GM21423 (cell line): ENCODE measurements at regions not wholly inside any gene's neighbourhood (a gene's known extent, or its start where the extent isn't known, plus 50 kb on each side); places are given as distances from the start of the nearest gene placed in this dataset.
"Not testable (repeated sequence)": the region's sequence is repeated elsewhere in the genome, so short reads cannot be mapped to it uniquely, and the experiment has no call there.

Experiments
- ATAC-seq: cut with Tn5 transposase; IDR thresholded peaks from one replicate; pipeline ENCODE4 v1.9.1; 2021; ENCODE audit warnings: mild to moderate bottlenecking, moderate library complexity; ENCODE audit not compliant: unreplicated experiment

DNA sequence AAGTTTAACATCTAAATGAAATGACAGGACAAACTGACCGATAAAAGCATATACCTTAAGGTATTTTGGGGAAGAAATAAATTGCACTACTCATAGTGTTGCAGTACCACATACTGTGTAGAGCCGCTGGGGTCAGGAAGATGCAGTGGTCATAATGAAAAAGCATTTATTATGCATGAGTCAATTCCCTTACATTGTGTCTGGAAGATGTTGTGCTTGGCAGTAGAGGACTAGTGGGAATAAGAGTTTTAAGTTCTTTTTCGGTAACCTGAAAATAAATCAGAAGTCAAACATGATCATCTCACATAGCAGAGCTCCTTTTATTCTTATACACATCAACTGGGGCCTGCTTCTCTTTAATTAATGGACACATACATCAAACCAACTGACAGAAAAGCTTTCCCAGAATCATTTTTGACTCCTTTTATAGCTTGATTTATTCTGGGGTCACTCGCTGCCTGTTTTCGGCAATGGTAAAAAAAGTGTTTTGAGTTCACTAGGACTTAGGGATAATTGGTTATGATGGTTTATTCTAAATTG lies 262.5 kb upstream of the CHD1 start:
- no peak for ATAC-seq

DNA sequence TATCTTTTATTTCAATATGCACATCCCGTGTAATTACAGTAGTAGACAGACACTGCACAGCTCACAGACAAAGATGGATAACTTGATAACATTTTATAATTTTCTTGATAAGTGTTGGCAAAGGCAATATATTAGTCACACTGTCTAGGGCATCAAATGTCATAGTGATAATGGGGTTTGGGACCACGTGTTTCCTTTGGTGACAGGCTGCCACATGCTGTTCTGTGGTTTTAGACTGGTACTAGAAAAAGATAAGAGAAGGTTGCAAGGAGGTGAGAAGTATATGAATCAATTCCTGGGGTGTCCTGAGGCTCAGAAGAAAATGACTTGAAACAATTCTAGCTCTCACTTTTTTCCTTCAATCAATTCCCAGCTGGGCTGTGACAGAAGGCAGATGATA lies 258.8 kb upstream of the CHD1 start:
- no peak for ATAC-seq

DNA sequence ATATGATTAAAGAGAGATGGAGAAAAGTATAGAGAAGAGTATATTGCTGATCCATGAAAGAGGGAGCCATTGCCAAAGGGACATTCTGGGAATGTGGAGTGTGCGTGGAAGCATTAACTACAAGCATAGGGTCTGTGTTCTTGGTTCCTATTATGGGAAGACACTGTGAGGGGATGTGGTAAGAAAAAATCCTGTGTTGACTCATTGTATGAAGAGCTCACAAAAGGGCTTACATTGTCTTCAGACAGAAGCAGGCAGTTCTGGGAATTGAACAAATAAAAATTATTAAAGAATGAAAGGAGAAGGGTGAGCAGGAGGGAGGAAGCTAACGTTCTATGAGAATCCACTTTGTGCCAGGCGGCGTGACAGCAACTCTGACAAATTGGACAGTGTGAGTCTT lies 250.4 kb upstream of the CHD1 start:
- no peak for ATAC-seq

DNA sequence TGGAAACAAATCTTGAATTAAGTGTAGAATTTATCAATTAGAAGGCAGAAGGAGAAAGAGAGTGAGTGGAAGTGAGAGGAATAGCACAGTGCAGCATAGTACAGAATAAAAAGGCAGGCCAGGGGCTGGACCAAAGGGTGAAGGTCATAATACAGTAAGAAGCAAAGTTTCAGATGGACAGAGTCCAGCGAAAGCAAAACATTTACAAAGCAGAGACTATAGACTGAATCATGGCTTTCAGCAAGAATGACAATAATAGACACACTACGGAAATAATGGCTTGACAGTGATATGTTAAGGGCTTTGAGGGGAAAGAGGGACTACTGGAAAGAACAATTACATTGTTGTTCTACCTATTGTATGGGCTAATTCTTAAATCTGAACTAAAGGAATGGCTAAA lies 249.0 kb upstream of the CHD1 start:
- no peak for ATAC-seq

DNA sequence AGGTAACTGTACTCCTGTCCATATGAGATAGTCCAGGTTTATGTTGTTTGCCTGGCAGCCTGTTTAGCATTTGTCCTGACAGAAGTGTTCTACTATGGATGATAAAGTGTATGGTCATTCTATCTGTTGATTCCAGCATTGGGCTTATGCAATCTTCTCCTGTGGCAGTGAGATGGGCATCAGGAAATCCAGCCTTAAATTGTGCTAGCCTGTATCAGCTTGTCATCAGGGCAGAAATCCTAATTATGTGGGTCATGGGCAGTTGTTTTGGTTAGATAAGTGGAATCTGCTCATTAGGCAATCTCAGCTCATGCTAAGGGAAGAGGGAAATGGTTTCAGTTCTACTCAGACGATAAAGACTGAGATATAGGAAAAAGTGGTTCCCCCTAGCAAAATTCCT lies 247.4 kb upstream of the CHD1 start:
- ATAC-seq = no peak

DNA sequence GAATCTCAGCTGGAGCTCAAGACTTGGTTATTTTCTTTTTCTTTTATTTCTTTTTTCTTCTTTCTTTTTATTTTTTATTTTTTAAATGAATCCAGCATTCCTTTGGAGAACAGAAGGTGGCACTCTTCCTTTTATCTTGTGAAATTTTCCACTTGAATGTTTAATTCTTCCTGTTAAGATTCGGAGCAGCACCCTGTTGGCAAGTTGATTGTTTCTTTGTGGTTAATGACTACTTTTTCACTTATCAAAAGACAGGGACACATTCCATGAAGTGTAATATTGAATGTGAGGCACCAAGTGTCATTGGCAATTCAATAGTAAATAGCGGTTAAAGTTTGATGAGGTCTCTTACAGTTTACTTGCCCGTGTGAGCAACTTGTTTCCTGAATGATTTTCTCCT lies 240.5 kb upstream of the CHD1 start:
- ATAC-seq = no peak

DNA sequence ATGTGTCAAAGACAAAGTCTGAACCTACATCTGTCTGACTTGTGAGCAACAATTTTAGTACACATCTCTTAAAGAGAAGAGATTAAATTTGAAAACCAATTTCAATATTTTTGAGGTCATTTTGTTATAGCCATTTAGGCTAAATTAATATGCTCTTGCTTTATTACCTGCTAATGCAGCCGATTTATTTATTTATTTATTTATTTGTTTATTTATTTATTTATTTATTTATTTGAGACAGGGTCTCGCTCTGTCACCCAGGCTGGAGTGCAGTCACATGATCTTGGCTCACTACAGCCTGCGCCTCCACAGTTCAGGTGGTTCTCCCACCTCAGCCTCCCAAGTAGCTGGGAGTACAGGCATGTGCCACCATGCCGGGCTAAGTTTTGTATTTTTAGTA lies 232.7 kb upstream of the CHD1 start:
- ATAC-seq = not testable (repeated sequence)

DNA sequence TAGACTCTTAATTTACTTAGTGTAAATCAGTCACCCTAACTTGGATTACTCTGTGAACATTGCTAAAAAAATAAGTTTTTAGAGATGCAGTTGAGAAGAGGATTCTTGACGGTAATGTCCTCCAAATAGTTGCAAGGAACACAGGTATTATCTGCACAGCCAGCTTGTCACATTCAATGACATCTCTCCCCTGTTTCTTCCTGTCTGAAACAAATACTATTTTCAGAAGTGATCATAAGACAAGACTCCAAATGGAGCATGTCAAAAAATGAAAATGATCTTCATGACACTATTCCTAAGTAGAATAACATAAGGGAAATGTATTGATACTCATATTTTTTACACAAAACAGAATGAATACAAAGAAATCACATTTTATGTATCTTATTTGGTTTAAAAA lies 227.9 kb upstream of the CHD1 start:
- no peak for ATAC-seq

DNA sequence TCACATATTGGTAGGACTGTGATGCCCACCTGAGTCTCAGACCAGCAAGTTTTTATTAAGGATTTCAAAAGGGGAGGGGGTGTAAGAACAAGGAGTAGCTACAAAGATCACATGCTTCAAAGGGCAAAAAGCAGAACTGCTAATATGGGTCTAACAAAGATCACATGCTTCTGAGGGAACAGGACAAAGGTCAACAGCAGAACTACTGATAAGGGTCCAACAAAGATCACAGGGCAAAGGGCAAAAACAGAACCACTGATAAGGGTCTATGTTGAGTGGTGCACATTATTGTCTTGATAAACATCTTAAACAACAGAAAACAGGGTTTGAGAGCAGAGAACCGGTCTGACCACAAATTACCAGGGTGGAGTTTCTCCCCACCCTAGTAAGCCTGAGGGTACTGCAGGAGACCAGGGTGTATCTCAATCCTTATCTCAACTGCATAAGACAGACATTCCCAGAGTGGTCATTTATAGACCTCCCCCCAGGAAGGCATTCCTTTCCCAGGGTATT lies 214.5 kb upstream of the CHD1 start:
- not testable (repeated sequence) for ATAC-seq

DNA sequence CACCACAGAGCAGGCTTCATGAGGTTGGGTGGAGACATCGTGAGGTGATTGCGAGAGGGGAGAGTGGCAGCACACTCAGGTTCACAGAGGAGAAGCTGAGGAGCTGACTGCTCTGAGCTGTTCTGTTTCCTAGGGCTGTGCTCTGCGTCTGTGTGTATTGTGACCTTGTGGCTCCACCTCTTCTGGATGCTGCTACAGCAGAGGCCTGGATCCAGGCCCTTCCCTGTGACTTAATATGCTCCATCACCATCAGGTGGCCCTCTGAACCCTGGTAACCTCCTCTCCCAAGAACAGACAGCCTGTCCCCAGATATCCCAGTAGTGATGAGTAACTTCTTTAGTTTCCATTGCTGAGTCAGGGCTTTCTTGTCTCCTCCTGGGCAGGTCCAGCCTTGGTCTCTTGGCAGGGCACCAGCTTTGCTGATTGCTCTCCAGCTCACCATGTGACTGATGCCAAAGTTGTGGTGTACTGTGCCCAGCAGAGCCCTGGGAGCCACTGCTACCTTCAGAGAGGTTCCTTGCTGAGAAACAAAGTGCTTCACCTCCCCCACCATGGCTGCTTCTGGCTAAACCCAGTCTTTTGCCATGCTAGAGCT lies 212.8 kb upstream of the CHD1 start:
- ATAC-seq = no peak

DNA sequence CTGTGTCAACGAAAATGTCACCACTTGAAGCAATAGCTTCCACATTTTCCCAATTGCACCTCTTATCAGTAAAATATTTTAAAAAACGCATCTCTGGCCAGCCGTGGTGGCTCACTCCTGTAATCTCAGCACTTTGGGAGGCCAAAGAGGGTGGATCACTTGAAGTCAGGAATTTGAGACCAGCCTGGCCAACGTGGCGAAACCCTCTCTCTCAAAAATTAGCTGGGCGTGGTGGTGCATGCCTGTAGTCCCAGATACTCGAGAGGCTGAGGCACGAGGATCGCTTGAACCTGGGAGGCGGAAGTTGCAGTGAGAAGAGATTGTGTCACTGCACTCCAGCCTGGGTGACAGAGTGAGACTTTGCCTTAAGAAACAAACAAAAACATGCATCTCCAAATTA lies 210.1 kb upstream of the CHD1 start:
- ATAC-seq = no peak

DNA sequence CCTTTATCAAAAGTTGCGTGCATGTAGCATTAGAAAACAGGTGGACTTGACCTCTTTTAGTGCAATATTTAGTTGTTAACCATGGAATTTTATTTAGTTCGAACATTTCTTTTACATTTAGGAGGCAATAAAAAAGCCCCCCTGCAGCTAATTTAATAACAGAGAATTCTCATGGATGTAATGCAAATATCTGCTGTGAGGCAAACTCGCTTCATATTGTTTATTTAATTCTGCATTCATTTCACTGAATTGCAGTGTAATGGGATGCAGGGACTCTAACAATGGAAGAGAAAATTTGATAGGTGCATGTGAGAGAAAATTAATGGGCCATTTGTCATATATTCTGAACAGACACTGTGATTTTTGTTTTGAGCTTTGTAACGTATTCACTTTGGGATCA lies 205.1 kb upstream of the CHD1 start:
- no peak for ATAC-seq

DNA sequence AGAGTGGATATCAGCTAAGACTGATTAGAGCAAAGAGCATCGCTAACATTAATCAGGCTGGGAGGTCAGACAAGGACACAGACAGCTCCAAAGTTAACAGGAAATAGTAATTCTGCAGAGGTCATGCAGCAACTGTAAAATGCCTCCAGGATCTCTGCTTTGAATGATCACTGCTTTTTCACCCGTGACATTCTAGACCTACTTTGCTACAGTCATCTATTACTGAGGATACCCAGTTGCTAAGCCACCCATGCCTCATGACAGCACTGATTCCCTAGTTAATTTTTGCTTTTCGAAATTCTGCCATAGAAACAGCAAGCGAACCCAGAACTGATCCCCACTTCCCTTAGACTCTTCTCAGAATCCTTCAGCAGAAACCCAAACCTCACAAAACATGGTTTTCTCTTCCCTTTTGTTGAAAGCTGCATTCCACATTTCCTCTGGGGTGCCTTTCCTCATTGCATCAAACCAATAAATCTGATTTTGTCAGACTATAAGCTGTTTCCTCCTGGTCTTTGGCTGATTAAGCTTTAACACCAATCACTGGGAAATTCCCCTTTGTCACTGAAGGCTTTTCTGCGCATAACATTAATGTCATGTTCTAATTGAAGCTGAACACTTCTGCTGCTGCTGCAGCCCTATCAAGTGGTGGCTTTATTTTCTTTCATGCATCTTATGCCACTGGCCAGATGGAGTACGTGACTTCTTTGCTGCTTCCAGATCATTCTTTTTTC lies 201.1 kb upstream of the CHD1 start:
- ATAC-seq = no peak

DNA sequence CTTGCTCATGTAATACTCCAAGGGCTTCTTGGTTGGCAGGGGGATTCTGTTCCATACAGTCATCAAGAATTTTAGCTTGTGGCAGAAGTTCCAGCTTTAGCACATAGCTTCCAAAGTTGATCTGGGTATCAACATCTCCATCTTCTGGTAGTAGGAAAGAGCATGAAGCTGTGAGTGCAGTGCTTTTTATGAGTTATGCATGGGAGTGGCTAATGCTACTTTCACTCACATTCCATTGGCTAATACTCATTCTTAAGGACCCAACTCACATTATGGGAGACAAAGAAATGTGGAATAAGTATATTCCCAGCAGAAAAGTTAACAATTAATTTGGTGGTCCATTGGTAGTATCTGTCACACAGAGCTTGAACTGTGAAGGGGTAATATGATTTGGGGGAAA lies 194.2 kb upstream of the CHD1 start:
- no peak for ATAC-seq

DNA sequence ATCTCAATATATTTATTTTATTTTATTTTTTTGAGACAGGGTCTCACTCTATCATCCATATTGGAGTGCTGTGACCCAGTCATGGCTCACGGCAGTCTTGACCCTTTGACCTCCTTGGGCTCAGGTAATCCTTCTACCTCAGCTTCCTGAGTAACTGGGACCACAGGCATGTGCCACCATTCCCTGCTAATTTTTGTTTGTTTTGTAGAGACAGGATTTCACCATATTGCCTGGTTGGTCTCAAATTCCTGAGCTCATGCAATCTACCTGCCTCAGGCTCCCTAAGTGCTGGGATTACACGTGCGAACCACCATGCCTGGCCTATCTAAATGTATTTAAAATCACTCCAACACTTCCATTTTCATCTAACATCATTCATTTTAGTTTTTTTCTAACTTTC lies 190.5 kb upstream of the CHD1 start:
- ATAC-seq = no peak

DNA sequence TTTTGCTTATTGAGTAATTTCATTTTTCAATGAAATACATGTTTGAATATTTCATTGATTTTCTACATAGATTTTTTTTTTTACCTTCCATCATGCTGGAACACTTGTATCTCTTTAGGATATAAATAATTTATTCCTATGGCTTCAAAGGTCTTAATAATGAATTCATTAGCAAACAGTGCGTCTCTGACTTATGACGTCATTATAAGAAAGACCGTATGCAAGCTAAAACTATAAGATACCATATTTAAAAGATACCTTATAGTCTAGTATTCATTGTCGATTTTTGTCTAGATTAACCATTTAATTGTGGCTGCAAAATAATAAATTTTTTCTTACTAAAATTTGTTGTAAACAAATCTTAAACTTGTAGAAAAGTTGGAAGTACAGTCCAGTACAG lies 187.7 kb upstream of the CHD1 start:
- ATAC-seq = no peak

DNA sequence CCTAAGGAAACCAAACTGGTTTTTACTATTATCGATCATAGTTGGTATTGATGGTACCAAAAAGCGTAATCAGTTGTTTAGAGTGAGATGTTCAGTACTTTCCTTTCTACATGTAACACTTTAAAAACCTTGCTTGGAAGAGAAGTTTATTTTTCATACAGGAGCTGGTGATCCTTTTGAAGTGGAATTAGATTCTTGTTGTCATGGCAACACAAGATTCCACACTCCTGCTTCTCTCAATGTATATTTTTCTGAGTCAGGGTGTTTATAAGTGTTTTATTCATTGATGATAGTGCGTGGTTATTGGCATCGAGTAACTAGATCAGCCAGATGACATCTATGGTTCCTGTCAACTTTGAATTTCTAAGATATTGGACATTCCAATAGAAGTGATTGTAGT lies 181.1 kb upstream of the CHD1 start:
- ATAC-seq = no peak

DNA sequence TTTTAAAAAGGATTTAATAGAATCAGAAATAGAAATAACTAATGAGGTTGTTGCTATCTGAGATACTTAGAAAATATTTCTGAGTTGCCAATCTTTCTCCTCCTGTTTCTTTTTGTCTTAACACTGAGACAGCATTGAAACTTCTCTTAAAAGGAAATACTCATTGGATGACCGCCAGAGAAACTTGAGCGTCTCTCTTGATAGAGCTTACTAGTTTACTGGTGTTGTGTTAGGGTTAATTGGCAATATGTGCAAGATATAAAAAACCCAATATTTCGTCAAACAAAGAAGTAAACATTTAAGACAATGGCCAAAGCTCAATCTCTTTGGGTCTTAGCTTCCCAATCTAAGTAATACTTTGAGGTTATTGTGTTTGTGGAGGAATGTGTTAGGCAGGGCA lies 176.4 kb upstream of the CHD1 start:
- ATAC-seq = no peak

DNA sequence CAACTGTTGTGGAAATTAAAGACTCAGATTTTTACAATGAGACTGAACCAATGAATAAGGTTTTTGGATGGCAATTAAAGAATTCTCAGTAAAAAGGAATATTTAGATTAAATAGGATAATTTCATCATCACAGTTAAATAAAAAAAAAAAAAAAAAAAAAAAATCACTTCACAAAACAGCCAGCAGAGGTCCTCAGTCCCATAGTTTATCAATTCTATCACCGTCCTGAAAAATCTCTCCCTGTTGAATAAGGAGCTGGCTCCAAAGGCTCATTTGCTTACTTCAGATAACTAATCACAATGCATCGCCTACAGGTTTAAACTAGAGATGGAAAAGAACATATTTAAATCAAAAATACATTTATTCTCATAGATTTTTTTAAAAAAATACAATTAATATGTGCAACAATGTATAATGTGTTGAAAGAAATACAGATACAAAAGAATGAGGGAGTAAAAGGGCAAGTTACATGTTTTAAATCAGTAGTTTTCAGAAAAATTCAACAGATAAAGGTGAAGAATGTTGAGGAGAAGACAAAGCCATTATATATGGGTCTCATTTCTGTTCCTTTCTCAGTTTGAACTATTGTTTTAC lies 175.8 kb upstream of the CHD1 start:
- ATAC-seq = no peak

DNA sequence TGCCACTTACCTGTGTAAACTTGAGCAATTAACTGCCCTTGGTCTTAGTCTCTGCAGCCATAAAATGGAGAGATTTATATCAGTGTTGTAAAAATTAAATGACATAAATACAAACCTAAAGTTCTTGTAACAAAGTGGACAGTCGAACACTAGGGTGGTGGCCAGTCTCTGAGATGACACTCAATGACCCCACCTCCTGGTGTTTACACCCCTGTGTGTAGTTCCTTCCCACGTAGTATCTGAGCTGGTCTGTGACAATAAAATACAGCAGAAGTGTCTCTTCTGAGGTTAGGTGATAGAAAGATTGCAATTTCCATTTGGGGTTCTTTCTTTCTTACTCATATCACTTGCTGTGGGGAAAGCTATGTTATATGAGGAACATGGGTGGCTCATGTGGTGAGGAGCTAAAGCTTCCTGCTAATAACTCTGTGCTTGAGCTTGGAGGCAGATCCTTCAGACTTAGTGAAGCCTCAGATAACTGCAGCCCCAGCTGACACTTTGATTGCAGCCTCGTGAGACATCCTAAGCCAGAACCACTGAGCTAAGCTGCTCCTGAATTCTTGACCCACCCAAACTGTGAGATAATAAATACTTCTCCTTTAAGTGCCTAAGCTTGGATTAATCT lies 173.4 kb upstream of the CHD1 start:
- no peak for ATAC-seq

DNA sequence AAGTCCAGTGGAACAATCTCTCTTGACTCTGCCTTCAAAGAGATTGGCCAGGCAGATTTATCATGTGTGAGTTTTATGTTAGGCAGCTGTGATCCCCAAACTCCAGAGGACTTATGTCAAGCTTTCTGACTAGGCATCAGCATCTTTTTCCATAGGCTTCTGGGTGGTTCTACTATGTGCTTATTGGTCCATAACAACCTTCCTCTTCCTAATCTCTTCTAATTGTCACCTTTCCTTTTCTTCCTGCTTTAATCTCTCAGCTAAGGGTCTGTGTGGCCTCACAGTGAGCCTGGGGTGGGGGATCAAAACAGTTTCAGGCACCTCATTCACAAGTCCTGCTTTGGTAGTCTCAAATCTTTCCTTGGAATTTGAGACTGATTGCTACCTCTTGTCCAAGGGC lies 170.9 kb upstream of the CHD1 start:
- no peak for ATAC-seq
